NCI-H2196 treated with DMSO at 0.1 percent for 48 hours (cell line): ENCODE measurements at regions not wholly inside any gene's neighbourhood (a gene's known extent, or its start where the extent isn't known, plus 50 kb on each side); places are given as distances from the start of the nearest gene placed in this dataset.

ENCODE experiments used
- DNase-seq: peaks from one replicate; lab custom pipeline; 2025; ENCODE audit not compliant: unreplicated experiment; lab: John Stamatoyannopoulos, UW

- no peak for DNase-seq
Observed at GRCh38 chr4:155081222-155081621, 127.2 kb upstream of the NPY2R start.

GRCh38 chr4:155085843-155086530 lies 122.4 kb upstream of the NPY2R start:
- DNase-seq = no peak

- no peak for DNase-seq
Observed at GRCh38 chr4:155094201-155094820, 114.1 kb upstream of the NPY2R start.

- DNase-seq = no peak
Observed at GRCh38 chr4:155099231-155099630, 109.2 kb upstream of the NPY2R start.

- no peak for DNase-seq
Observed at GRCh38 chr4:155106629-155107028, 101.8 kb upstream of the NPY2R start.

- DNase-seq = no peak
Observed at GRCh38 chr4:155107059-155107458, 101.4 kb upstream of the NPY2R start.

- DNase-seq = no peak
Observed at GRCh38 chr4:155114790-155115189, 93.6 kb upstream of the NPY2R start.

GRCh38 chr4:155119006-155119405 lies 89.4 kb upstream of the NPY2R start:
- no peak for DNase-seq

GRCh38 chr4:155120536-155120935 lies 87.9 kb upstream of the NPY2R start:
- no peak for DNase-seq

GRCh38 chr4:155122382-155122781 lies 86.1 kb upstream of the NPY2R start:
- no peak for DNase-seq

GRCh38 chr4:155134136-155134535 lies 74.3 kb upstream of the NPY2R start:
- no peak for DNase-seq

- no peak for DNase-seq
Observed at GRCh38 chr4:155140889-155141288, 67.5 kb upstream of the NPY2R start.

- DNase-seq = no peak
Observed at GRCh38 chr4:155143512-155143911, 64.9 kb upstream of the NPY2R start.
